ENCODE measurements at regions not wholly inside any gene's neighbourhood (a gene's known extent, or its start where the extent isn't known, plus 50 kb on each side); places are given as distances from the start of the nearest gene placed in this dataset.
A peak's percentile ranks its signal among the peaks of the same experiment; 100 is the strongest.

DNA sequence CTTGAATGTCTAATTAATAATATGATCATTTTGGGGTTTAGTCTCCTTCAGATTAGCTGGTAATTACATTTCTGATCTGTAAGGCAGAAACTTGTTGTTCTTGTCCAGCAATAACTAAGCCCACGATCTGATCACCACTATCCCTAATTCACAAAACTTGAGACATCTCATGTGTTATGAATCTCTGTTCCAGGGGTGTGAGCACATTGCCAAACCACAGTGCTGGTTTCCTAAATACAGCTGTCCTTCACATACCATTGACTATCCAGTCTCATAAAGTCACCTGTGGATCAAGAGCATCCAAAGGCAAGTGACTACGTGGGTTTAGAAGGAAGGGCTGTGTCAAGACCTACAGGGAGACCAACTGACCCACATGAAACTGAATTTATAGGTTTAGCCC, 134.1 kb upstream of the PRLR start:
- TF ChIP-seq, protein P1, sequence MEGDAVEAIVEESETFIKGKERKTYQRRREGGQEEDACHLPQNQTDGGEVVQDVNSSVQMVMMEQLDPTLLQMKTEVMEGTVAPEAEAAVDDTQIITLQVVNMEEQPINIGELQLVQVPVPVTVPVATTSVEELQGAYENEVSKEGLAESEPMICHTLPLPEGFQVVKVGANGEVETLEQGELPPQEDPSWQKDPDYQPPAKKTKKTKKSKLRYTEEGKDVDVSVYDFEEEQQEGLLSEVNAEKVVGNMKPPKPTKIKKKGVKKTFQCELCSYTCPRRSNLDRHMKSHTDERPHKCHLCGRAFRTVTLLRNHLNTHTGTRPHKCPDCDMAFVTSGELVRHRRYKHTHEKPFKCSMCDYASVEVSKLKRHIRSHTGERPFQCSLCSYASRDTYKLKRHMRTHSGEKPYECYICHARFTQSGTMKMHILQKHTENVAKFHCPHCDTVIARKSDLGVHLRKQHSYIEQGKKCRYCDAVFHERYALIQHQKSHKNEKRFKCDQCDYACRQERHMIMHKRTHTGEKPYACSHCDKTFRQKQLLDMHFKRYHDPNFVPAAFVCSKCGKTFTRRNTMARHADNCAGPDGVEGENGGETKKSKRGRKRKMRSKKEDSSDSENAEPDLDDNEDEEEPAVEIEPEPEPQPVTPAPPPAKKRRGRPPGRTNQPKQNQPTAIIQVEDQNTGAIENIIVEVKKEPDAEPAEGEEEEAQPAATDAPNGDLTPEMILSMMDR (IDR thresholded peaks at IDR 0.05), result no peak
- intact Hi-C loops (cut with DNase I; ENCODE audit: low total_unique reads), result no loop called here
- H3K27ac ChIP-seq, result no peak overlapping the region

DNA sequence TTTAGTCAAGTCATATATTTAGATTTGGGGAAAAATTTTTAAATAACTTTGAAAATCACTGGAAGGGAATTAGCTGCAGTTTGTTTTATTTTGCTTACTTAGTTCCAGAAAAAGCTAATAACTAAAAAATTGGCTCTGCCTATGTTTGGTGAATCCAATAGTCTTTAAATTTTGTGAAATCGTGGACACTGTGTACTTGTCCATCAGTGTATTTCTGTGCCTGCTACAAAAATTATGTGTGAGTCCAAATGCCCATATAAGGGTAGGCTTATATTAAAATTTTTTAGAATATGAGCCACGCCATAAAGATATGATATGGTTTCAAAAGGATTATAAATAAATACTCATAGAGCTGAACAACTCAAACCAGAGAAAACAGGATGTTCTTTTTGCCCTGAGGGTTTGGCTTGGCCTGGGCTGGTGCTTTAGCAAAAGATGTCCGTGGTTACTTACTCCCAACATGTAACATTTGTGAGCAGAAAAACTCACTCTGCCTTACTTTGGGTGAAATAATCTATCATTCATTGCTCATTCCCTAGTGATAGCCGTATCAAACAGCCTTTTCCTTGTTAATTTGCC, 133.2 kb upstream of the PRLR start:
- DNase-seq, result no peak
- Histone ChIP-seq H3K4me1 (no peaks in the 10 kb centered on the region), H3K36me3 (no peaks in the 10 kb centered on the region), H3K4me3 (no peak overlapping the region), H3K27me3 (no peaks in the 10 kb centered on the region), H3K9me3 (no peaks in the 10 kb centered on the region), H3K27ac (no peak overlapping the region)
- TF ChIP-seq, protein P1 (IDR thresholded peaks at IDR 0.05), result no peak
- intact Hi-C loops (cut with DNase I; ENCODE audit: low total_unique reads), result no loop called here

More for the DNA sequence above, 134.1 kb upstream of the PRLR start:
- Histone ChIP-seq H3K9me3 (no peaks in the 10 kb centered on the region), H3K4me1 (no peaks in the 10 kb centered on the region), H3K4me3 (no peak overlapping the region), H3K36me3 (no peaks in the 10 kb centered on the region), H3K27me3 (no peaks in the 10 kb centered on the region)
- DNase-seq, result peak in 1 of 2 donors; percentile 41

DNA sequence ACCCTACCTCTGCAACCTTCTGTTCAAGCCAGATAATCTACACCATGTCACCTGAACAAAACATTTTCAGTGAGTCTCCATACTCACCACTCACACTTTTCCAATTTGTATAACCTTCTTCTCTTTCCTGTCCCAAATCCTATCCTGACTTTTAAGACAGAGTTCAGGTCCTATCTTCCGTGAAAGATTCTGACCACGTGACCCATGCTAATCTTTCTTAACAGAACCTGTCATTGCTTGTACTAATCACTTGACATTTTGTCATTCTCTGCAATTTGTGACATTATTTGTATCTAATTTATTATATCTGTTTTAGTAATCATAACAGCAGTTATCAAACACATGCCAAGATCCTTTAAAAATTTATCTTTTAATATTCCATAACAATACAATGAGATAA, 132.5 kb upstream of the PRLR start:
- H3K4me3 ChIP-seq, result no peak overlapping the region
- DNase-seq, result no peak
- no peaks in the 10 kb centered on the region for H3K27me3 ChIP-seq
- no peaks in the 10 kb centered on the region for H3K36me3 ChIP-seq
- TF ChIP-seq, protein P1 (IDR thresholded peaks at IDR 0.05), result no peak
- intact Hi-C loops (cut with DNase I; ENCODE audit: low total_unique reads), result no loop called here
- H3K4me1 ChIP-seq, result no peaks in the 10 kb centered on the region
- no peak overlapping the region for H3K27ac ChIP-seq
- H3K9me3 ChIP-seq, result no peaks in the 10 kb centered on the region

DNA sequence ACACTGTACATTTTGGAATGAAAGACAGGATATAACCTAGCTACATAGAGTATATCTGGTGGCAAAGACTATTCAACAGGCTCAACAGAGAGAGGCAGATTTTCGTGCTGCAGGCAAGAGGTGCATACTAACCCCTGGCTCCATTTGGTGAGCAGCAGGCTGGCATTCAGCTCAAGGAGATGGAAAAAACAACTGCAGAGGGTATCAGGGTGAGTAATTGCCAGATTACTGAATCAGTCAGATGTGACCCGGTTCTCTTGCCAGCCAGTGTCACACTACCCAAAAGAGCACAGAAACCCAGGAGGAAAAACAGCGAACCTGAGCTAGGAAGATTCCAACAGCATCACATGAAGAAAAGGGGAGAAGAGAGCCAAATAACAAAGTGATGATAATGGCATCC, 130.4 kb upstream of the PRLR start:
- DNase-seq, result no peak
- no peak overlapping the region for H3K27ac ChIP-seq
- intact Hi-C loops (cut with DNase I; ENCODE audit: low total_unique reads), result no loop called here
- H3K9me3 ChIP-seq, result no peaks in the 10 kb centered on the region
- H3K27me3 ChIP-seq, result no peaks in the 10 kb centered on the region
- no peaks in the 10 kb centered on the region for H3K36me3 ChIP-seq
- TF ChIP-seq, protein P1 (IDR thresholded peaks at IDR 0.05), result no peak
- H3K4me1 ChIP-seq, result no peaks in the 10 kb centered on the region
- no peak overlapping the region for H3K4me3 ChIP-seq

DNA sequence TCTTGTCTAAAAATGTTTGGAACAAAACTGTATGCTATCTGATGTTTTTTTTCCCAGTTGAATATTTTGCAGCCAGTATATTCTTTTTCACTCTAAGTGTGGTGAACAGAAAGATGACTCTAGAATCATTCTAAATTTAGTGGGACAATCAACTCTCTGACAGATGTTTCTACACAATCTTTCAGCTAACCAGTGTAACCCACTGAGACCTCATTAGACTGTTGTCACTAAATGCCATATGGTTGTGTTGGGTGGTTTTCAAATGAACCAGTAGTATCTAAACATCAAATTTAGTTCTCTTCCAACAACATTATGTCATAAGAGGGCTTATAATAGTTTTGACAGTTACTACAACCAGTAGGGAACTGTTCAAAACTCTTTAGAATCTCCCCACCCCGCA, 129.6 kb upstream of the PRLR start:
- Histone ChIP-seq H3K4me1 (no peaks in the 10 kb centered on the region), H3K4me3 (no peak overlapping the region), H3K27me3 (no peaks in the 10 kb centered on the region), H3K36me3 (no peaks in the 10 kb centered on the region), H3K9me3 (no peaks in the 10 kb centered on the region), H3K27ac (no peak overlapping the region)
- intact Hi-C loops (cut with DNase I; ENCODE audit: low total_unique reads), result no loop called here
- TF ChIP-seq, protein P1 (IDR thresholded peaks at IDR 0.05), result no peak
- DNase-seq, result no peak

DNA sequence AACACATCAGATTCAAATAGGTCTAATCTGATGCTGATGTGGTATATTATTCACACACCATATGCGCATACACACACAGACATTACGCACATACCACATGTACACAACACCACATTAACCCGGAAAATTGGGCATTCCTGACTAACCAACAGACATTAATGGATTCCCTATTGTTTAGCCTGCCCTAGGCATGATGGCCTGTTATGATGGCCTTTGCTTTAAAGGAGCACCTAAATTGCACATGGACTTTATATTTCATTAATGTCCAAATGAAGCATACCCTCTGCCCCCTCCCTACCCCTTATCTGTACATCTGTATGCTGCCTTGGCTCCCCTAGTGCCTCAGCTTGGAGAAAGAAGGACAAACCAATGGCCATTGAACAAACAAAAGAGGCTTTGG, 127.7 kb upstream of the PRLR start:
- Histone ChIP-seq H3K4me3 (no peak overlapping the region), H3K27ac (no peak overlapping the region), H3K4me1 (no peaks in the 10 kb centered on the region), H3K36me3 (no peaks in the 10 kb centered on the region), H3K27me3 (no peaks in the 10 kb centered on the region), H3K9me3 (no peaks in the 10 kb centered on the region)
- TF ChIP-seq, protein P1 (IDR thresholded peaks at IDR 0.05), result no peak
- intact Hi-C loops (cut with DNase I; ENCODE audit: low total_unique reads), result no loop called here
- no peak for DNase-seq
